ENCODE measurements at regions not wholly inside any gene's neighbourhood (a gene's known extent, or its start where the extent isn't known, plus 50 kb on each side); places are given as distances from the start of the nearest gene placed in this dataset.

GRCh38 chr9:23319092-23319491, 506.9 kb downstream of the ELAVL2 start:
- no peaks in the 10 kb centered on the region for H3K36me3 ChIP-seq (ENCODE audit: low read depth)
- no peak for ATAC-seq (ENCODE audit: low read depth)
- H3K9me3 ChIP-seq (ENCODE audit: severe bottlenecking), result no peaks in the 10 kb centered on the region
- no peak for TF ChIP-seq CTCF (IDR thresholded peaks at IDR 0.05; ENCODE audit: poor library complexity, severe bottlenecking)
- H3K27ac ChIP-seq (ENCODE audit: poor library complexity, severe bottlenecking), result no peak overlapping the region
- H3K4me1 ChIP-seq (ENCODE audit: insufficient read depth, poor library complexity, severe bottlenecking), result no peaks in the 10 kb centered on the region
- DNase-seq (ENCODE audit: low spot score), result no peak
- no peak overlapping the region for H3K4me3 ChIP-seq (ENCODE audit: severe bottlenecking)
- H3K27me3 ChIP-seq (ENCODE audit: insufficient read depth, poor library complexity, severe bottlenecking), result no peaks in the 10 kb centered on the region

DNA sequence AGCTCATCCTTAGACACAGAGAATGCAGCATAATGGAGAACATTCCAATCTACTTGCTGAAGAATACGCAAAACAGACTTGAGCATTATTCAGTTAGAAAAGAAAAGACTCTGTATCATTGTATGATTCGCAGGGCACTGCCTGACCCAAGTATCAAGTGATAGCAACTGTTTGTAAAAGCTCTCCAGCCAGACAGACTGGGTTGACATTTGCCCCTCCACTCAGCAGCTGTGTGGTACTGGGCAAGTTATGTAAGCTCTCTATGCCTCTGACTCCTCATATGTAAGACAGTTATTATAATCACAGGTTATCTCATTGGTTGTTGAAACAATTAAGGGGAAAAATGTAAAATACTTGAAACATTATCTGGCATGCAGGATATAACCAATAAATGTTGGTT, 505.0 kb downstream of the ELAVL2 start:
- DNase-seq (ENCODE audit: low spot score), result no peak
- no peak for TF ChIP-seq CTCF (IDR thresholded peaks at IDR 0.05; ENCODE audit: poor library complexity, severe bottlenecking)
- H3K4me3 ChIP-seq (ENCODE audit: severe bottlenecking), result no peak overlapping the region

GRCh38 chr9:23322392-23322791, 503.6 kb downstream of the ELAVL2 start:
- H3K4me3 ChIP-seq (ENCODE audit: severe bottlenecking), result no peak overlapping the region
- DNase-seq (ENCODE audit: low spot score), result no peak

More for the DNA sequence above, 505.0 kb downstream of the ELAVL2 start:
- H3K27ac ChIP-seq (ENCODE audit: poor library complexity, severe bottlenecking), result no peak overlapping the region
- H3K27me3 ChIP-seq (ENCODE audit: insufficient read depth, poor library complexity, severe bottlenecking), result no peaks in the 10 kb centered on the region
- no peaks in the 10 kb centered on the region for H3K36me3 ChIP-seq (ENCODE audit: low read depth)
- ATAC-seq (ENCODE audit: low read depth), result no peak
- no peaks in the 10 kb centered on the region for H3K4me1 ChIP-seq (ENCODE audit: insufficient read depth, poor library complexity, severe bottlenecking)
- no peaks in the 10 kb centered on the region for H3K9me3 ChIP-seq (ENCODE audit: severe bottlenecking)

GRCh38 chr9:23324511-23324910, 501.5 kb downstream of the ELAVL2 start:
- Histone ChIP-seq H3K27me3 (ENCODE audit: insufficient read depth, poor library complexity, severe bottlenecking) (no peaks in the 10 kb centered on the region), H3K27ac (ENCODE audit: poor library complexity, severe bottlenecking) (no peak overlapping the region), H3K4me1 (ENCODE audit: insufficient read depth, poor library complexity, severe bottlenecking) (no peaks in the 10 kb centered on the region), H3K4me3 (ENCODE audit: severe bottlenecking) (no peak overlapping the region), H3K36me3 (ENCODE audit: low read depth) (no peaks in the 10 kb centered on the region), H3K9me3 (ENCODE audit: severe bottlenecking) (no peaks in the 10 kb centered on the region)
- no peak for TF ChIP-seq CTCF (IDR thresholded peaks at IDR 0.05; ENCODE audit: poor library complexity, severe bottlenecking)
- DNase-seq (ENCODE audit: low spot score), result no peak
- ATAC-seq (ENCODE audit: low read depth), result no peak

More at GRCh38 chr9:23322392-23322791, 503.6 kb downstream of the ELAVL2 start:
- Histone ChIP-seq H3K27ac (ENCODE audit: poor library complexity, severe bottlenecking) (no peak overlapping the region), H3K27me3 (ENCODE audit: insufficient read depth, poor library complexity, severe bottlenecking) (no peaks in the 10 kb centered on the region), H3K4me1 (ENCODE audit: insufficient read depth, poor library complexity, severe bottlenecking) (no peaks in the 10 kb centered on the region), H3K36me3 (ENCODE audit: low read depth) (no peaks in the 10 kb centered on the region), H3K9me3 (ENCODE audit: severe bottlenecking) (no peaks in the 10 kb centered on the region)
- peak; percentile 57 for TF ChIP-seq CTCF (IDR thresholded peaks at IDR 0.05; ENCODE audit: poor library complexity, severe bottlenecking)
- ATAC-seq (ENCODE audit: low read depth), result no peak; the same call in 2 of the 3 replicates

GRCh38 chr9:23326597-23326996, 499.4 kb downstream of the ELAVL2 start:
- DNase-seq (ENCODE audit: low spot score), result no peak
- TF ChIP-seq CTCF (IDR thresholded peaks at IDR 0.05; ENCODE audit: poor library complexity, severe bottlenecking), result no peak
- H3K4me3 ChIP-seq (ENCODE audit: severe bottlenecking), result no peak overlapping the region
- no peak for ATAC-seq (ENCODE audit: low read depth)
- no peaks in the 10 kb centered on the region for H3K36me3 ChIP-seq (ENCODE audit: low read depth)
- no peaks in the 10 kb centered on the region for H3K27me3 ChIP-seq (ENCODE audit: insufficient read depth, poor library complexity, severe bottlenecking)
- no peaks in the 10 kb centered on the region for H3K4me1 ChIP-seq (ENCODE audit: insufficient read depth, poor library complexity, severe bottlenecking)
- H3K27ac ChIP-seq (ENCODE audit: poor library complexity, severe bottlenecking), result no peak overlapping the region
- H3K9me3 ChIP-seq (ENCODE audit: severe bottlenecking), result no peaks in the 10 kb centered on the region

Measured in RWPE2 (cell line).